NCI-H2196 treated with DMSO at 0.1 percent for 48 hours (cell line): ENCODE measurements at regions not wholly inside any gene's neighbourhood (a gene's known extent, or its start where the extent isn't known, plus 50 kb on each side); places are given as distances from the start of the nearest gene placed in this dataset.
"Not testable (repeated sequence)": the region's sequence is repeated elsewhere in the genome, so short reads cannot be mapped to it uniquely, and the experiment has no call there.

ENCODE experiments used
- DNase-seq: peaks from one replicate; lab custom pipeline; 2025; ENCODE audit not compliant: unreplicated experiment; lab: John Stamatoyannopoulos, UW

DNA sequence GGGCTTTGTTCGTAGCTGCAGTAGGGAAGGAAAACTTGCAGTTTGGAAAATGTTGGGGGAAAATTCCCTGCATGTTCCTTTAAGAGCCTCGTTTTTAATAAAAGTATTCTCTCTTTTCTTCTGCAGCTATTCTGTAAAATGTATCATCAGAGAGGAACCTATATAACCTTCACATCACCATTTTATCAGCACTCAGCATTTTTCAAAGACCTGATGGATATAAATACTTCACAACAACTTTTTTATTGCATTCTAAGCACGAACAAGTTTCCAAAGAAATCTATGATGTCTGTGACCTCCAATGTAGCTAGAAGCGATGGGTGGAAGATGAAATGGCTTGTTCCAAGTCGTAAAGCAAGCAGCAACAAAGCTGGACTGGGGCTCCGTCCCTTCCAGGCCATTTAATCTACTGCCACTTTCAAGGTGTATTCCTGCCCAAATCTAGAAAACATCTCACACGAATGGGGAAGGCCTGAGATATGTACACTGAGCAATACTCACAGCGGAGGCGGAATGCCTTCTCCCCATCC is 84.0 kb downstream of the NSUN2 start:
- no peak for DNase-seq

DNA sequence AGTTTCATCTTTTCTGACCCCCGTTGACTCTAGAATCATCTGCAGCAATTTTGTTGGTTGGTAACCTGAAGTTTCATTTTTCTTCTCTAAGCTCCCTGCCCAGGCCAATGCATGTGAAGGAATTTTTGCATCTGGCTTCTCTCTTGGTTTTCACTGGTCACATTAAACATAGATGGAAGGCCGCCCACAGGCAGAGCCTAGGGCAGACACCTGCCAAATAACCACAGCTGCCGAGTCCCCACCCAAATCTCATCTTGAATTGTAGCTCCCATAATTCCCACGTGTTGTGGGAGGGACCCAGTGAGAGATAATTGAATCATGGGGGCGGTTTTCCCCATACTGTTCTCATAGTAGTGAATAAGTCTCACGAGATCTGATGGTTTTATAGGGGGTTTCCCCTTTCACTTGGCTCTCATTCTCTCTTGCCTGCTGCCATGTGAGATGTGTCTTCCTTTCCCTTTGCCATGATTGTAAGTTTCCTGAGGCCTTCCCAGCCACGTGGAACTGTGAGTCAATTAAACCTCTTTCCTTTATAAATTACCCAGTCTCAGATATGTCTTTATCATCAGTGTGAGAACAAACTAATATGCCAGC is 84.8 kb downstream of the NSUN2 start:
- DNase-seq = not testable (repeated sequence)

DNA sequence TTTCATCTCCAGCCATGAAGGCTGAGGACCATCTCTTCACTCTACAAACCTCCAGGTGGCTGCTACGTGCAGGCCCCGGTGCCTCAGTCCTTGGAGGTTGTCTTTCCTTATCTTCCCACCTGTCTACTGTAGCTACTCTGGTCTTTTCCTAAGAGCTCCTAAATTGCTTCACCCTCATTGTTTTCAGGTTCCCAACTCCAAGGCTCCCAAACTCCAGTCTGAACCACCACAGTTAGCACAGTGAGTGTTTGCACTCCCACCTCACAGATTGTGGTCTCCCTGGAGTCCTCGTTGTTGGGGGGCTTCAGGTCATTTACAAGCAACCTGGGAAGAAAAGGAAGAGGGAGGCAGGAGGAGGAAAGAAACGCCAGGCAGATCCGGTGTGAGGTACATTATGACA is 85.3 kb downstream of the NSUN2 start:
- no peak for DNase-seq

DNA sequence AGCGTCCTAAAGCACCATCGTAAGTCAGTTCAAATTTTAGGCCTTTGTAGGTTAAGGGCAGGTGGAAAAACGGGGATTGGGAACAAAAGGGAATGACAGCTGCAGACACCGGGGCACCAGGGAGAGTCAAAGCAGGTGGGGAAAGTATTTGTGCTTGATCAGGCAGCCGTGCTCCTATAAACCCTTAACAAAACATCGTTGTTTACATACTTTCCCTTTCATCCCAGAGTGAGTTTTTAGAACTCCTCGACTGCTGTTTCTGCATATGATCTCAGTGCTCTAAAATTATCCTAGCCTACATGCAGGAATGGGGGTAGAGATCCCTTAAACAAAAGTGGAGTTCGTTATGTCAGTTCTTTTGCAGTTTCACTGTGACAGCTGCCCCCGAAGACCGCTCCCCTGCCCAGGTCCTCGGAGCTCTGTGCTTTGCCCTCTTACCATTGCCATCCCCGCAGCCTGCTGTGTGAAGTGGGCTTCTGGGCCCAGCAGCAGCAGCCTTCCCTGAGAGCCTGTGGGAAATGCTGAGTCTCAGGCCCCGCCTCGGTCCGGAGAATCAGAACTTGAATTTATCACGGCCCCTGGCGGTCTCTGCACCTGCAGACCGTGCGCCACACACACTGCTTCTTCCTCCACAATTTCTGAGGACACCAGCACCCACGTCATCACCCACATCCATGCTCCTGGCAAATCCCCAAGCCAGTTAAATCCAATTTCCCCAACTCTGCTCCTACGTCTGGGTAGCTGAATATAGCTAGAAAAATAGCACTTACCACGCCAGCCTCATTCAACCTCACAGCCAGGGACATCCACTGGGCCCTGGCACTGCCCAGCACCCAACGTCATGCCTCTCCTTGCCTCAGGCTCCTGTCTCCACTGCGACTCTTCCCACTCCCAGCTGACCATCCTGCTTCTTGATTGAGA is 86.8 kb downstream of the NSUN2 start:
- peak; percentile 66 for DNase-seq

DNA sequence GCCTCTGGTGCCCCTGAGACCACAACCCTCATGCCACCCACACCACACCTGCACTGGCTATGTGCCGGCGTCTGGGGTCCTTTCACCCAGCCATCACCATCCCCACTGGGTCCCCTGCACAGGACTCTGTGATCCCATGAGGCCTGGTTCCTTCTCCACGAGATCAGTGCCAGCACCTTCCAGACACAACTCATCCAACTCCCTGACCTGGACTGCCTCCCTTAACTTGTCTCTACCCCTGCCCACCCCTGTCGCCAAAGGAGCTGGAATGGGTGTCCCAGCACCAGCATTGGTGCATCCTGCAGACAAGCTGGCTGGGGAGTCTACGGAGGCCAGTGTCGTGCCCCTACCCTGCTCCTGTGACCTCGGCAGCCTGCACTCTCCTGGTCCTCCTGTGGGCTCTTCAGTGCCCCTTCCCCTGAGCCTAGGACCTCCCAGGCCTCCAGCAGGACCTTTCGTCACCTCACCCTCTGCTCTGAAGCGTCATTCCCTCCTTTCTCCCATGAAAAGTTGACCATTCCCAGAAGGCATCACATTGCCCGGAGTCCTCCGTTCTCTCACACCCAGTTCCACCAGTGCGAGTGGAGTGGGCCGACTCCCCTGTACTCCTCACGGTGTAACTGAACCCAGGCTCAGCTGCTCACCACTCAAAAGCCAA is 87.7 kb downstream of the NSUN2 start:
- no peak for DNase-seq

DNA sequence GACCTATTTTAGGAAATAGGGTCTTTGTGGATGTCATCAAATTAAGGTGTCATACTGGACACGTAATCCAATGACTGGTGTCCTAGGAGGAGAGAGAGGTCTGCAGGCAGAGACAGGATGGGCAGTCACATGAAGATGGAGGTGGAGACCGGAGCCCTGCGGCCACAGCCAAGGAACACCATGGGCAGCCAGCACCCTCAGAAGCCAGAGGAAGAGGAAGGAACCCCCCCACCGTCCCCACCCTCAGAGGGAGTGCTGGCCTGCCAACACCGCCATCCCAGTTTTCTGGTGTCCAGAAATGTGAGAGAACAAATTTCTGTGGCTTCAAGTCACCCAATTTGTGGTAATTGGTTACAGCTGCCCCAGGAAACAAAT is 88.3 kb downstream of the NSUN2 start:
- DNase-seq = no peak
